ENCODE measurements at regions not wholly inside any gene's neighbourhood (a gene's known extent, or its start where the extent isn't known, plus 50 kb on each side); places are given as distances from the start of the nearest gene placed in this dataset.

GRCh38 chr5:96064877-96065276, 103.2 kb upstream of the ELL2 start:
- no TSS peak for BruUV-seq (replicated peaks)
- H4K20me1 ChIP-seq (ENCODE audit: insufficient read depth) = no peaks in the 10 kb centered on the region
- intact Hi-C loops (cut with micrococcal nuclease) = no loop called here
- TF ChIP-seq, protein P1, sequence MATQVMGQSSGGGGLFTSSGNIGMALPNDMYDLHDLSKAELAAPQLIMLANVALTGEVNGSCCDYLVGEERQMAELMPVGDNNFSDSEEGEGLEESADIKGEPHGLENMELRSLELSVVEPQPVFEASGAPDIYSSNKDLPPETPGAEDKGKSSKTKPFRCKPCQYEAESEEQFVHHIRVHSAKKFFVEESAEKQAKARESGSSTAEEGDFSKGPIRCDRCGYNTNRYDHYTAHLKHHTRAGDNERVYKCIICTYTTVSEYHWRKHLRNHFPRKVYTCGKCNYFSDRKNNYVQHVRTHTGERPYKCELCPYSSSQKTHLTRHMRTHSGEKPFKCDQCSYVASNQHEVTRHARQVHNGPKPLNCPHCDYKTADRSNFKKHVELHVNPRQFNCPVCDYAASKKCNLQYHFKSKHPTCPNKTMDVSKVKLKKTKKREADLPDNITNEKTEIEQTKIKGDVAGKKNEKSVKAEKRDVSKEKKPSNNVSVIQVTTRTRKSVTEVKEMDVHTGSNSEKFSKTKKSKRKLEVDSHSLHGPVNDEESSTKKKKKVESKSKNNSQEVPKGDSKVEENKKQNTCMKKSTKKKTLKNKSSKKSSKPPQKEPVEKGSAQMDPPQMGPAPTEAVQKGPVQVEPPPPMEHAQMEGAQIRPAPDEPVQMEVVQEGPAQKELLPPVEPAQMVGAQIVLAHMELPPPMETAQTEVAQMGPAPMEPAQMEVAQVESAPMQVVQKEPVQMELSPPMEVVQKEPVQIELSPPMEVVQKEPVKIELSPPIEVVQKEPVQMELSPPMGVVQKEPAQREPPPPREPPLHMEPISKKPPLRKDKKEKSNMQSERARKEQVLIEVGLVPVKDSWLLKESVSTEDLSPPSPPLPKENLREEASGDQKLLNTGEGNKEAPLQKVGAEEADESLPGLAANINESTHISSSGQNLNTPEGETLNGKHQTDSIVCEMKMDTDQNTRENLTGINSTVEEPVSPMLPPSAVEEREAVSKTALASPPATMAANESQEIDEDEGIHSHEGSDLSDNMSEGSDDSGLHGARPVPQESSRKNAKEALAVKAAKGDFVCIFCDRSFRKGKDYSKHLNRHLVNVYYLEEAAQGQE (IDR thresholded peaks at IDR 0.05; ENCODE audit: low read depth) = no peak
- ChIA-PET RAD21 (ENCODE audit: low non-redundant PET in 1 of 2, low total read pairs in 2 of 2, uncharacterized antibody in 2 of 2, unreplicated experiment in 2 of 2) (no interaction called here), POLR2A (interaction anchor here (0.7 kb wide), 1 partner anchor 255 kb away, joined by 3 read pairs; no protein-coding TSS in a partner anchor), CTCF (no interaction called here)
- H3K36me3 ChIP-seq (ENCODE audit: control insufficient read depth in 1 of 2, insufficient read depth in 2 of 2, low read length in 2 of 2) = no peaks in the 10 kb centered on the region
- no peak for ATAC-seq
- DNase-seq (ENCODE audit: low read depth, low spot score) = no peak
- H3K9ac ChIP-seq (ENCODE audit: low read length) = no peak overlapping the region
- H3K4me3 ChIP-seq (replicated peaks in 1 of 2; ENCODE audit: low read depth in 1 of 2, low read length in 2 of 2) = no peak overlapping the region
- no peak overlapping the region for H2AFZ ChIP-seq (ENCODE audit: low read depth, low read length, poor library complexity, severe bottlenecking)
- H3K27me3 ChIP-seq (ENCODE audit: insufficient read depth, low read length) = no peaks in the 10 kb centered on the region
- H3K4me2 ChIP-seq (ENCODE audit: low read length) = no peak overlapping the region
- H3K9me3 ChIP-seq (ENCODE audit: control insufficient read depth in 1 of 2, insufficient read depth in 1 of 2, low read depth in 1 of 2, low read length in 2 of 2) = no peaks in the 10 kb centered on the region
- H3K79me2 ChIP-seq (ENCODE audit: insufficient read depth, low read length) = no peaks in the 10 kb centered on the region
- H3K27ac ChIP-seq (ENCODE audit: low read depth, low read length) = no peak overlapping the region
- H3K9me2 ChIP-seq (ENCODE audit: insufficient read depth) = no peaks in the 10 kb centered on the region
- H3K4me1 ChIP-seq (ENCODE audit: control insufficient read depth in 1 of 2, insufficient read depth in 2 of 2, low read length in 2 of 2) = peaks cover 8 to 27% of the 10 kb centered on the region in 2 experiments

DNA sequence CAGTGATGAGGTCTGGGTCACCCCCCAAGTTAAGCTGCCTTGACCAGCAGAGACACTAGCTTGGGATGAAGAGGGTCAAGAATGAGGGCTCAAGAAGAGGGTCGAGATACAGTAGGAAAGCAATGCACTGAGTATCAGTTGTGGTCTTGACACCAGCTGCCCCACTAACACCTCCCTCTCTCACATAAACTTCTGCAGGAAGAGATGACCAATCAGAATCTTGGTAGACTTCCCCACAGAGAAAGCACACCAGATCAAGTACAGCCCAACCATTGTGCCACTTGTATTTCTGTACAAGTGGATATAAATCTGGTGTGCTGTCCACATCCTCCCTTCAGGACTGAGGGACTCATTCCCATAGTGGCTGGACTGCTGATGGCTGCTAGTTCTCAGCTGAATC, 101.2 kb upstream of the ELL2 start:
- Histone ChIP-seq H3K9ac (ENCODE audit: low read length) (no peak overlapping the region), H3K4me3 (replicated peaks in 1 of 2; ENCODE audit: low read depth in 1 of 2, low read length in 2 of 2) (no peak overlapping the region), H3K79me2 (ENCODE audit: insufficient read depth, low read length) (no peaks in the 10 kb centered on the region), H2AFZ (ENCODE audit: low read depth, low read length, poor library complexity, severe bottlenecking) (no peak overlapping the region), H4K20me1 (ENCODE audit: insufficient read depth) (no peaks in the 10 kb centered on the region), H3K9me3 (ENCODE audit: control insufficient read depth in 1 of 2, insufficient read depth in 1 of 2, low read depth in 1 of 2, low read length in 2 of 2) (no peaks in the 10 kb centered on the region), H3K4me1 (ENCODE audit: control insufficient read depth in 1 of 2, insufficient read depth in 2 of 2, low read length in 2 of 2) (peaks cover 7 to 21% of the 10 kb centered on the region in 2 experiments), H3K9me2 (ENCODE audit: insufficient read depth) (no peaks in the 10 kb centered on the region), H3K27me3 (ENCODE audit: insufficient read depth, low read length) (no peaks in the 10 kb centered on the region), H3K27ac (ENCODE audit: low read depth, low read length) (no peak overlapping the region), H3K4me2 (ENCODE audit: low read length) (no peak overlapping the region), H3K36me3 (ENCODE audit: control insufficient read depth in 1 of 2, insufficient read depth in 2 of 2, low read length in 2 of 2) (no peaks in the 10 kb centered on the region)
- intact Hi-C loops (cut with micrococcal nuclease) = no loop called here
- ATAC-seq (no peak), DNase-seq (ENCODE audit: low read depth, low spot score) (no peak)
- no peak for TF ChIP-seq EZH2phosphoT487 (IDR thresholded peaks at IDR 0.05; ENCODE audit: borderline replicate concordance)
- TF ChIP-seq ZNF274 (IDR thresholded peaks at IDR 0.05; ENCODE audit: low read depth, low read length) = no peak
- no peak for TF ChIP-seq ELF1 (IDR thresholded peaks at IDR 0.05; ENCODE audit: borderline replicate concordance, low read depth)
- TF ChIP-seq MAX (IDR thresholded peaks at IDR 0.05) = no peak
- TF ChIP-seq, protein P1 (IDR thresholded peaks at IDR 0.05; ENCODE audit: low read depth) = no peak
- no peak for TF ChIP-seq SRF (IDR thresholded peaks at IDR 0.05; ENCODE audit: low read depth)
- no peak for TF ChIP-seq JUND (IDR thresholded peaks at IDR 0.05)
- no peak for TF ChIP-seq CTCF (IDR thresholded peaks at IDR 0.05 in 2 of 3, conservative IDR thresholded peaks at IDR 0.05 in 1 of 3; ENCODE audit: borderline replicate concordance in 1 of 3, insufficient read depth in 1 of 3, low read depth in 2 of 3, low read length in 2 of 3)
- TF ChIP-seq FOSL1 (IDR thresholded peaks at IDR 0.05; ENCODE audit: low read depth) = no peak
- no peak for TF ChIP-seq CBX3 (IDR thresholded peaks at IDR 0.05; ENCODE audit: low read depth)
- no peak for TF ChIP-seq CEBPB (IDR thresholded peaks at IDR 0.05; ENCODE audit: low read depth)
- no peak for TF ChIP-seq POLR2A (IDR thresholded peaks at IDR 0.05; ENCODE audit: borderline replicate concordance, extremely low read depth, insufficient read depth, insufficient read length)
- ChIA-PET POLR2A (no interaction called here), CTCF (no interaction called here), RAD21 (ENCODE audit: low non-redundant PET in 1 of 2, low total read pairs in 2 of 2, uncharacterized antibody in 2 of 2, unreplicated experiment in 2 of 2) (no interaction called here)
- BruUV-seq (replicated peaks) = no TSS peak

All from HCT116 (cell line).